M059J (cell line): ENCODE measurements at regions not wholly inside any gene's neighbourhood (a gene's known extent, or its start where the extent isn't known, plus 50 kb on each side); places are given as distances from the start of the nearest gene placed in this dataset.

Experiments
- DNase-seq: peaks from one replicate; pipeline ENCODE4 v3.0.0-alpha.2; 2012; ENCODE audit warnings: low read depth

GRCh38 chr12:113521708-113522107 lies 50.0 kb upstream of the LHX5 start:
- DNase-seq, result no peak
